SK-N-MC (cell line): ENCODE measurements at regions not wholly inside any gene's neighbourhood (a gene's known extent, or its start where the extent isn't known, plus 50 kb on each side); places are given as distances from the start of the nearest gene placed in this dataset.

Experiments used
- DNase-seq: peaks from one replicate; pipeline ENCODE4 v3.0.0-alpha.2; 2011; ENCODE audit warnings: low read depth, low spot score
- H3K27ac ChIP-seq: fragments of 200-600 bp; sonication (generic); 2 replicates; pipeline ENCODE4 v1.5.1; 2016; ENCODE audit warnings: mixed run types
- H3K36me3 ChIP-seq: fragments of 200-600 bp; sonication (generic); 2 replicates; pipeline ENCODE4 v1.6.1; 2017; ENCODE audit warnings: antibody characterized with exemption, low read length, mixed read lengths; ENCODE audit not compliant: insufficient read depth
- H3K4me3 ChIP-seq: fragments of 200-600 bp; sonication (generic); 2 replicates; pipeline ENCODE4 v1.5.1; 2016
- H3K9ac ChIP-seq: fragments of 200-600 bp; sonication (generic); 2 replicates; pipeline ENCODE4 v1.8.0; 2017; ENCODE audit warnings: mixed run types, mixed read lengths; ENCODE audit not compliant: insufficient read length
- H3K9me3 ChIP-seq: fragments of 200-600 bp; sonication (generic); 2 replicates; pipeline ENCODE4 v1.6.1; 2017; ENCODE audit warnings: low read depth, mild to moderate bottlenecking, antibody characterized with exemption, low read length, moderate library complexity, mixed read lengths
- EZH2 ChIP-seq: fragments of 200-600 bp; sonication (generic); IDR thresholded peaks from one replicate; pipeline ENCODE4 v1.6.1; 2017; ENCODE audit warnings: antibody characterized with exemption
- FOXP2 ChIP-seq: optimal IDR thresholded peaks from 2 replicates; pipeline ENCODE3; 2011; ENCODE audit warnings: mild to moderate bottlenecking, moderate library complexity; ENCODE audit not compliant: insufficient read depth; ENCODE audit errors: extremely low read length, control extremely low read depth
- POLR2AphosphoS5 ChIP-seq: IDR thresholded peaks from 2 replicates; pipeline ENCODE4 v1.6.1; 2012; ENCODE audit warnings: mild to moderate bottlenecking, low read depth, low read length, borderline replicate concordance

GRCh38 chr13:97743938-97744337, 209.5 kb upstream of the IPO5 start:
- H3K36me3 ChIP-seq, result no peaks in the 10 kb centered on the region
- H3K27ac ChIP-seq, result no peak overlapping the region
- DNase-seq, result no peak
- H3K9ac ChIP-seq, result no peak overlapping the region
- no peak overlapping the region for H3K4me3 ChIP-seq
- TF ChIP-seq EZH2 (no peak), FOXP2 (no peak), POLR2AphosphoS5 (no peak)
- no peaks in the 10 kb centered on the region for H3K9me3 ChIP-seq

GRCh38 chr13:97746649-97747048, 206.8 kb upstream of the IPO5 start:
- no peak for DNase-seq
- no peak overlapping the region for H3K4me3 ChIP-seq
- no peaks in the 10 kb centered on the region for H3K36me3 ChIP-seq
- H3K9ac ChIP-seq, result no peak overlapping the region
- no peaks in the 10 kb centered on the region for H3K9me3 ChIP-seq
- no peak overlapping the region for H3K27ac ChIP-seq
- TF ChIP-seq POLR2AphosphoS5 (no peak), EZH2 (no peak), FOXP2 (no peak)

DNA sequence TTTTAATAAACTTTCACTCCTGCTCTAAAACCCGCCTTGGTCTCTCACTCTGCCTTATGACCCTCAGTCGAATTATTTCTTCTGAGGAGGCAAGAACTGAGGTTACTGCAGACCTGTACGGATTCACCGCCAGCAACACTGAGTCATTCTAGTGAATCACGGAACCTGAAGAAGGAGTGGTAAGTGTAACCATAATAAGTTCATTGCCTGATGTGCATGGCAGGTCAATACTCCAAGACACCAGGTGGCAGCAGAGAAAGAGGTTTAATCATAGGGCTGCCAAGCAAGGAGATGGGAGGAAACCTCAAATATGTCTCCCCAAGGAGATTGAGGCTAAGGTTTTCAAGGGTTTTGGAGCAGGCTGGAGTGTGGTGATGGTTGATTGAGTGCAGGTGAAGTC, 204.3 kb upstream of the IPO5 start:
- no peak overlapping the region for H3K9ac ChIP-seq
- DNase-seq, result no peak
- no peaks in the 10 kb centered on the region for H3K36me3 ChIP-seq
- H3K27ac ChIP-seq, result no peak overlapping the region
- no peaks in the 10 kb centered on the region for H3K9me3 ChIP-seq
- no peak for TF ChIP-seq EZH2
- no peak for TF ChIP-seq POLR2AphosphoS5
- TF ChIP-seq FOXP2, result no peak
- H3K4me3 ChIP-seq, result no peak overlapping the region

GRCh38 chr13:97751477-97751876, 202.0 kb upstream of the IPO5 start:
- DNase-seq, result no peak
- Histone ChIP-seq H3K4me3 (no peak overlapping the region), H3K36me3 (no peaks in the 10 kb centered on the region), H3K27ac (no peak overlapping the region), H3K9ac (no peak overlapping the region), H3K9me3 (no peaks in the 10 kb centered on the region)
- TF ChIP-seq EZH2 (no peak), FOXP2 (no peak), POLR2AphosphoS5 (no peak)

DNA sequence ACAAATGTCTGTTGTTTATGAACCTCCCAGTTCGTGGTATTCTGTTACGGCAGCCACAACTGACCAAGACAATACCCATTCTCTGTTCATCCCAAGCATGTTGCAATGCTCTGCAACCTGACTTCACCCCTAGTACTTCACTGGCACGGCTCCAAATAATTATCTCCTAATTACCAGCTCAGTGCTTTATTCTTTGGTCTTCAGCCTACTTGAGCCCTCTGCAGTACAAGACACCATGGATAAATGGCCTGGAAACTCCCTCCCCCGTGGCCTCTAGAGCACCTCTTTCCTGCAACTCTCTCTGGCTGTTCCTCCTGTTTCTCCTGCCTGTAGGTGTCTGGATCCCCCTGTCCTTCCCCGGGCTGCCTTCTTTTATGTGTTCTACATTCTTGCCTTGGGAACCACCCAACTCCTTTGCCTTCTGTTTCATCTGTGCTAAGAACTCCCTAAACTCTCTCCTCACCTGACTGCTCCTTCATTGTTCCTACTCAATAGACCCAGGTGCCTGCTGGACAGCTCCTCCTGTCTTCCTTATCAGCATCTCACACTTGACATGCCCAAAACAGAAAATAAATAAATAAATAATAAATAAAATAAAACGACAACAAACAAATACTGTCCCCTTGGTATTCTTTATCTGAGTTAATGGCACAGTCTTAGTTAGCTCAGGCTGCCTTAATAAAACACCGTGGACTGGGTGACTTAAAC, 200.4 kb upstream of the IPO5 start:
- TF ChIP-seq POLR2AphosphoS5, result no peak
- TF ChIP-seq EZH2, result no peak
- TF ChIP-seq FOXP2, result no peak
- no peak overlapping the region for H3K9ac ChIP-seq
- no peak for DNase-seq
- H3K36me3 ChIP-seq, result no peaks in the 10 kb centered on the region
- no peak overlapping the region for H3K4me3 ChIP-seq
- no peak overlapping the region for H3K27ac ChIP-seq
- H3K9me3 ChIP-seq, result no peaks in the 10 kb centered on the region

- no peak overlapping the region for H3K4me3 ChIP-seq
- H3K9me3 ChIP-seq, result no peaks in the 10 kb centered on the region
- no peak for DNase-seq
- no peaks in the 10 kb centered on the region for H3K36me3 ChIP-seq
- H3K27ac ChIP-seq, result no peak overlapping the region
- H3K9ac ChIP-seq, result no peak overlapping the region
- TF ChIP-seq FOXP2 (no peak), EZH2 (no peak), POLR2AphosphoS5 (no peak)
These were observed 199.4 kb upstream of the IPO5 start for GRCh38 chr13:97753942-97754670.

- Histone ChIP-seq H3K9me3 (no peaks in the 10 kb centered on the region), H3K4me3 (peak overlapping the region; percentile 10; the same call in 1 of the 2 replicates), H3K27ac (peak overlapping the region; percentile 33; the same call in 1 of the 2 replicates), H3K36me3 (no peaks in the 10 kb centered on the region), H3K9ac (no peak overlapping the region)
- peak; percentile 89 for DNase-seq
- TF ChIP-seq POLR2AphosphoS5, result no peak
These were observed 195.7 kb upstream of the IPO5 start for GRCh38 chr13:97757807-97758206.

DNA sequence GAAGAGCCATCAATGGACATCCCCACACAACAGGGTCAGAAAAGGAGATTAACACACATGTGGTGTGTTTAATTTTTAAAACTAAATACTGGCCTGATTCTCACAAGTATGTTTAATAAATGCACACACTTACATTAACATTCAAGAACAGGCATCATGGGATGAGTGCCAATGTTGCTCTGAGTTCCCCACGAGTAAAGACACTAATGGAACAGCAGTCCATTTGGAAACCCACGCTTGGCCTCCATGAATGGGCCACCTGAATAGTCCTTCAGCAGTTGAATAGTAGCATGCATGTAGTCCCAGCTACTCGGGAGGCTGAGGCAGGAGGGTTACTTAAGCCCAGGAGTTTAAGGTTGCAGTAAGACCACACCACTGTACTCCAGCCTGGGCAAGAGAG, 195.2 kb upstream of the IPO5 start:
- peak; percentile 53 for DNase-seq
- no peak overlapping the region for H3K9ac ChIP-seq
- H3K9me3 ChIP-seq, result no peaks in the 10 kb centered on the region
- peak overlapping the region; percentile 33; the same call in 1 of the 2 replicates for H3K27ac ChIP-seq
- H3K36me3 ChIP-seq, result no peaks in the 10 kb centered on the region
- H3K4me3 ChIP-seq, result peak overlapping the region; percentile 10; the same call in 1 of the 2 replicates
- TF ChIP-seq EZH2, result no peak

DNA sequence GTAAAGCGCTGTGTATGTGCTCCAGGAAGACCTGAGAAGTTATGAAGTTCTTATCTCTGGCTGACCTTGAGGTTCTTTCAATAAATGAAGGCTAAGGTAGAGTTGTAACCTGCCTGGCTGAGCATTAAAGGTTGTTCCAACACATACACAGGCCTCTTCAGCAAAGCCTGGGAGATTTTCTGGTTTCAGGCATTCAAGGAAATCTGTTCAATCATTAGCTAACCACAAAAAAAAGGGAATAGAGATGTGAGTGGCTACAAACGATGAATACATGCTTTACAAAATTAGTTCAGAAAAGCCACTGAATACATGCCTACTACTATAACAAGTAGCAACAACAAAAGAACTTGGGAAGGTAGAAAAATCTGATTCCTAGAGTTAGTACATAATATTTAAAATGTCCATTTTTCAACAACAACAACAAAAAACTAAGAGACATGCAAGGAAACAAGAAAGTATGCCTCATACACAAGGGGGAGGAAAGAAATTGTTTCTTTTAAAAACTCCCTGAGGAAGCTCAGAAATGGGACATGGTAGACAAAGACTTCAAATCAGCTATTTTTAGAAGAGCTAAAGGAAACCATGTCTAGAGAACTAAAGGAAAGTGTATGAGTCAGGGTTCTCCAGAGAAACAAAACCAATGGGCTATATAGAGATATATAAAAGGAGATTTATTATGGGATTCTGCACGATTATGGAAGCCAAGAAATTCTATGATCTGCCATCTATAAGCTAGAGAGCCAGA, 191.5 kb upstream of the IPO5 start:
- Histone ChIP-seq H3K27ac (no peak overlapping the region), H3K36me3 (no peaks in the 10 kb centered on the region)
- TF ChIP-seq POLR2AphosphoS5 (no peak), EZH2 (no peak)

More for the DNA sequence above, 191.5 kb upstream of the IPO5 start:
- Histone ChIP-seq H3K9me3 (no peaks in the 10 kb centered on the region), H3K9ac (no peak overlapping the region), H3K4me3 (no peak overlapping the region)
- DNase-seq, result no peak
